ENCODE measurements at regions not wholly inside any gene's neighbourhood (a gene's known extent, or its start where the extent isn't known, plus 50 kb on each side); places are given as distances from the start of the nearest gene placed in this dataset.

- Mint-ChIP-seq H3K9me3 (ENCODE audit: low read depth) (no peaks in the 10 kb centered on the region), H3K36me3 (ENCODE audit: insufficient read depth) (no peaks in the 10 kb centered on the region), H3K4me1 (ENCODE audit: low read depth) (peaks cover 51% of the 10 kb centered on the region), H3K27ac (no peak overlapping the region), H3K27me3 (peaks cover 8% of the 10 kb centered on the region), H3K4me3 (ENCODE audit: low read depth) (no peak overlapping the region)
- no peak for TF ChIP-seq CTCF (IDR thresholded peaks at IDR 0.05; ENCODE audit: unreplicated experiment)
- no peak for DNase-seq (ENCODE audit: low spot score, unreplicated experiment)
Observed at GRCh38 chr3:193784822-193785221, 191.8 kb downstream of the OPA1 start.

GRCh38 chr3:193787496-193787870 is 194.5 kb downstream of the OPA1 start:
- Mint-ChIP-seq H3K4me1 (ENCODE audit: low read depth) (peaks cover 56% of the 10 kb centered on the region), H3K36me3 (ENCODE audit: insufficient read depth) (no peaks in the 10 kb centered on the region), H3K27ac (no peak overlapping the region), H3K27me3 (peaks cover 10% of the 10 kb centered on the region), H3K9me3 (ENCODE audit: low read depth) (no peaks in the 10 kb centered on the region), H3K4me3 (ENCODE audit: low read depth) (no peak overlapping the region)
- DNase-seq (ENCODE audit: low spot score, unreplicated experiment) = no peak
- no peak for TF ChIP-seq CTCF (IDR thresholded peaks at IDR 0.05; ENCODE audit: unreplicated experiment)

GRCh38 chr3:193788189-193788991 is 195.4 kb downstream of the OPA1 start:
- Mint-ChIP-seq H3K27ac (peak overlapping the region; percentile 35), H3K9me3 (ENCODE audit: low read depth) (no peaks in the 10 kb centered on the region), H3K36me3 (ENCODE audit: insufficient read depth) (no peaks in the 10 kb centered on the region), H3K27me3 (peaks cover 10% of the 10 kb centered on the region), H3K4me1 (ENCODE audit: low read depth) (peaks cover 51% of the 10 kb centered on the region), H3K4me3 (ENCODE audit: low read depth) (no peak overlapping the region)
- TF ChIP-seq CTCF (IDR thresholded peaks at IDR 0.05; ENCODE audit: unreplicated experiment) = peak; percentile 90
- DNase-seq (ENCODE audit: low spot score, unreplicated experiment) = peak; percentile 43

GRCh38 chr3:193789455-193789854 is 196.4 kb downstream of the OPA1 start:
- H3K36me3 Mint-ChIP-seq (ENCODE audit: insufficient read depth) = no peaks in the 10 kb centered on the region
- H3K27ac Mint-ChIP-seq = no peak overlapping the region
- H3K9me3 Mint-ChIP-seq (ENCODE audit: low read depth) = no peaks in the 10 kb centered on the region
- no peak overlapping the region for H3K4me3 Mint-ChIP-seq (ENCODE audit: low read depth)
- no peak for DNase-seq (ENCODE audit: low spot score, unreplicated experiment)
- peaks cover 10% of the 10 kb centered on the region for H3K27me3 Mint-ChIP-seq
- peaks cover 53% of the 10 kb centered on the region for H3K4me1 Mint-ChIP-seq (ENCODE audit: low read depth)
- no peak for TF ChIP-seq CTCF (IDR thresholded peaks at IDR 0.05; ENCODE audit: unreplicated experiment)

GRCh38 chr3:193790086-193790990 is 197.3 kb downstream of the OPA1 start:
- H3K9me3 Mint-ChIP-seq (ENCODE audit: low read depth) = no peaks in the 10 kb centered on the region
- H3K27ac Mint-ChIP-seq = no peak overlapping the region
- no peak for TF ChIP-seq CTCF (IDR thresholded peaks at IDR 0.05; ENCODE audit: unreplicated experiment)
- H3K4me1 Mint-ChIP-seq (ENCODE audit: low read depth) = peaks cover 59% of the 10 kb centered on the region
- H3K36me3 Mint-ChIP-seq (ENCODE audit: insufficient read depth) = no peaks in the 10 kb centered on the region
- DNase-seq (ENCODE audit: low spot score, unreplicated experiment) = no peak
- peaks cover 5% of the 10 kb centered on the region for H3K27me3 Mint-ChIP-seq
- no peak overlapping the region for H3K4me3 Mint-ChIP-seq (ENCODE audit: low read depth)
